A549 (cell line): ENCODE measurements at regions not wholly inside any gene's neighbourhood (a gene's known extent, or its start where the extent isn't known, plus 50 kb on each side); places are given as distances from the start of the nearest gene placed in this dataset.

Source experiments
- ATAC-seq, 2 experiments: fragments of 200-7000 bp in 1 of 2; fragments of >200 bp in 1 of 2; cut with Nextera tagmentation in 1 of 2; cut with Tn5 transposase in 1 of 2; 3 replicates each; pipeline versions ENCODE4 v1.8.0 to v1.9.1; 2018 to 2020; ENCODE audit warnings: mild to moderate bottlenecking in 1 of 2, moderate library complexity in 1 of 2
- CTCF ChIA-PET: fragments of 300-600 bp; sonication (Branson Sonifier 250); formaldehyde crosslinking; extraction: SDS; loops from one replicate; lab custom pipeline; 2021; ENCODE audit warnings: antibody characterized with exemption, inconsistent platforms; lab: Yijun Ruan, JAX
- POLR2A ChIA-PET: fragments of 350-600 bp; formaldehyde crosslinking; extraction: SDS; loops from one replicate; lab custom pipeline; 2021; ENCODE audit warnings: antibody characterized with exemption, inconsistent platforms; lab: Yijun Ruan, JAX
- DNase-seq, 2 experiments: peaks; one replicate each; pipeline versions ENCODE4 v3.0.0 to v3.0.0-alpha.2; 2011 to 2016; ENCODE audit warnings: low read depth in 1 of 2, low spot score in 1 of 2
- FAIRE-seq: peaks from 2 replicates; lab custom pipeline; 2011; peaks lifted over from hg19 to GRCh38; lab: Jason Lieb, UNC
- H3K27ac ChIP-seq, 2 experiments: fragments of >200 bp; sonication (Bioruptor Twin); formaldehyde crosslinking; 3 replicates each; pipeline ENCODE4 v1.5.1; 2016 to 2017
- H3K4me1 ChIP-seq: fragments of >200 bp; sonication (Bioruptor Twin); formaldehyde crosslinking; 3 replicates; pipeline ENCODE4 v1.6.1; 2016
- H3K4me2 ChIP-seq: fragments of >200 bp; sonication (Bioruptor Twin); formaldehyde crosslinking; 3 replicates; pipeline ENCODE4 v1.6.1; 2016
- H3K4me3 ChIP-seq: fragments of >200 bp; sonication (Bioruptor Twin); formaldehyde crosslinking; 3 replicates; pipeline ENCODE4 v1.5.1; 2016
- H3K9me3 ChIP-seq: fragments of >200 bp; sonication (Bioruptor Twin); formaldehyde crosslinking; 3 replicates; pipeline ENCODE4 v1.6.1; 2016
- ATOH8 ChIP-seq: fragments of 250-450 bp; sonication (Bioruptor Pico); IDR thresholded peaks from 2 replicates; pipeline ENCODE4 v1.5.0; 2020; ENCODE audit warnings: low read depth, mild to moderate bottlenecking, moderate library complexity
- BCL3 ChIP-seq: fragments of >200 bp; sonication (Bioruptor Twin); formaldehyde crosslinking; IDR thresholded peaks from 3 replicates; pipeline ENCODE4 v1.6.1; 2016
- CBX8 ChIP-seq: fragments of 200-600 bp; sonication (generic); IDR thresholded peaks from 2 replicates; pipeline ENCODE4 v1.6.1; 2016
- CEBPB ChIP-seq, 2 experiments: fragments of >200 bp in 1 of 2; sonication (Bioruptor Twin) in 1 of 2; formaldehyde crosslinking in 1 of 2; IDR thresholded peaks; 2 replicates each; pipeline ENCODE4 v1.6.1; 2012 to 2016
- CHD2 ChIP-seq: fragments of 150-350 bp; IDR thresholded peaks from 2 replicates; pipeline ENCODE4 v1.6.1; 2014; ENCODE audit warnings: low read length; ENCODE audit not compliant: partially characterized antibody
- EHMT2 ChIP-seq: fragments of 200-600 bp; sonication (generic); IDR thresholded peaks from 2 replicates; pipeline ENCODE4 v1.6.1; 2016; ENCODE audit warnings: antibody characterized with exemption, low read depth, mild to moderate bottlenecking, moderate library complexity
- FOSL2 ChIP-seq, 2 experiments: fragments of 450-650 bp in 1 of 2; fragments of >200 bp in 1 of 2; sonication (Bioruptor Twin) in 1 of 2; formaldehyde crosslinking; IDR thresholded peaks; 2 replicates each; pipeline versions ENCODE4 v1.5.0 to v1.6.1; 2016 to 2020; ENCODE audit warnings: mild to moderate bottlenecking in 1 of 2, moderate library complexity in 1 of 2
- FOXS1 ChIP-seq: fragments of 250-450 bp; sonication (Bioruptor Pico); IDR thresholded peaks from 2 replicates; pipeline ENCODE4 v1.5.0; 2020; ENCODE audit warnings: mild to moderate bottlenecking, moderate library complexity
- HDAC2 ChIP-seq: fragments of 200-600 bp; sonication (generic); IDR thresholded peaks from 2 replicates; pipeline ENCODE4 v1.6.1; 2016
- JUN ChIP-seq, 2 experiments: fragments of >200 bp; sonication (Bioruptor Twin); formaldehyde crosslinking; IDR thresholded peaks; 2 replicates in 1 of 2; 3 replicates in 1 of 2; pipeline ENCODE4 v1.6.1; 2016 to 2017
- NR3C1 ChIP-seq: fragments of >200 bp; sonication (Bioruptor Twin); formaldehyde crosslinking; IDR thresholded peaks from 3 replicates; pipeline ENCODE4 v1.6.1; 2017
- RCOR1 ChIP-seq: fragments of 150-350 bp; IDR thresholded peaks from 2 replicates; pipeline ENCODE4 v1.6.1; 2014; ENCODE audit warnings: antibody characterized with exemption, low read length, low read depth
- ZC3H11A ChIP-seq: fragments of 450-650 bp; IDR thresholded peaks from 2 replicates; pipeline ENCODE4 v1.6.1; 2014; ENCODE audit warnings: antibody characterized with exemption, mild to moderate bottlenecking
- ZNF302 ChIP-seq: fragments of 250-450 bp; sonication (Bioruptor Pico); IDR thresholded peaks from 2 replicates; pipeline ENCODE4 v1.9.0; 2021; ENCODE audit warnings: inconsistent platforms, mild to moderate bottlenecking, moderate library complexity
- WGBS: methylation state at CpG from one replicate; pipeline ENCODE4 v1.1.6; 2017; ENCODE audit errors: missing lambda C conversion rate; 5-methylcytosine and 5-hydroxymethylcytosine counted together
- TF ChIP-seq, protein P1 (sequence below): IDR thresholded peaks from 2 replicates; pipeline ENCODE4 v1.6.1; 2012
- TF ChIP-seq, protein P2 (sequence below): IDR thresholded peaks from 2 replicates; pipeline ENCODE4 v1.6.1; 2012; ENCODE audit warnings: low read depth, borderline replicate concordance

DNA sequence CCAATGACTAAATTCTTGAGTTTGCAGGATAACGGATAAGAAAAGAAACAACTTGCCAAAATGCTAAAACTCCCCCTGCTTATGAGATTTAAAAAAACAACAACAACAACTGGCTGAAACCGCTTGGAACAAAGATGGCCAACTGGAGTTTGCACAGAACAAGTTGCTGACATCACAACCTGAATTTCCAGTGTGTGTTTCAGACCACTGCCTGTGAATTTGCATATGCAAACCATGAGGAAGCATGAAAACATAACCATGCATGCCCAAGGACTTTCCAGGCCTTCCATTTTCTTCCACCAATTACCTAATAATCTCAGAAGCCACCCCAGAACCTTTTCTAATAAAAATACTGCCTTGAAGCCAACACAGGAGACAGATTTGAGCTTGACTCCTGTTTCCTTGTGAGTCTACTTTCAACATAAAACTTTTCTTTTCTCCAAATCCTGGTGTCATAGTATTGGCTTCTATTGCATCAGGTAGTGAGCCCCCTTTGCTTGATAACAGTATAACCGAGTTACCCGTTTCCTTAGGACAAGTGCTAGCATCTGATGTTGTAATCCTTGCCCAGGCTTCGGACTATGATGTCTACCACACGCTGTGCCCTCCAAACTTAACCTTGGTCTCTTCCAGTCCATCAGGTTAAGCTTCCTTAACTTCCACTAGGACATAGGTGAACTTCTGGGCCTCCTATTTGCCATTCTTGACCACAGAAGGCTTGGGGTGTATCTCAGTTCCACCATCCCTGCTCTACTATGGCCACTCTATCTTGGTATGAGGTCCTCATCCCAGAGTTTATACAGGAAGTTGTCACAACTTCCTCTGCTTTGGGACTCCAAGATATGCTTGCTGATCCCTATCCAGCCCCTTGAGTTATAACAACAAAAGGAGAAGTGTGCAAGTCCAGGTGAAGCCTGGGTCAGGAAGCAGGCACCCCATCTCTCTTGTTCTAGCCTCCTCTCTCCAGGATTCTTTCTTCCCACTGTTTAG is 385.5 kb upstream of the INTU start:
- ChIA-PET CTCF (no interaction called here), POLR2A (no interaction called here)
- H3K27ac ChIP-seq = no peak overlapping the region
- no peaks in the 10 kb centered on the region for H3K9me3 ChIP-seq
- H3K4me3 ChIP-seq = no peak overlapping the region
- ATAC-seq (no peak), DNase-seq (no peak), FAIRE-seq (no peak)
- no peak for TF ChIP-seq ATOH8 (CRISPR knock-in tag)
- TF ChIP-seq JUN (IDR thresholded peaks at IDR 0.05) = no peak
- no peak for TF ChIP-seq NR3C1
- TF ChIP-seq ZC3H11A = no peak
- no peak for TF ChIP-seq CHD2
- no peak for TF ChIP-seq RCOR1
- TF ChIP-seq, protein P1, sequence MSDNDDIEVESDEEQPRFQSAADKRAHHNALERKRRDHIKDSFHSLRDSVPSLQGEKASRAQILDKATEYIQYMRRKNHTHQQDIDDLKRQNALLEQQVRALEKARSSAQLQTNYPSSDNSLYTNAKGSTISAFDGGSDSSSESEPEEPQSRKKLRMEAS = no peak
- TF ChIP-seq CBX8 = no peak
- TF ChIP-seq FOSL2 (IDR thresholded peaks at IDR 0.05) = no peak
- TF ChIP-seq FOSL2 (CRISPR knock-in tag; IDR thresholded peaks at IDR 0.05) = no peak
- no peak for TF ChIP-seq BCL3
- TF ChIP-seq EHMT2 = no peak
- no peak overlapping the region for H3K4me2 ChIP-seq
- 9% methylated on average over 6 of the region's 6 CpGs for WGBS
- no peaks in the 10 kb centered on the region for H3K4me1 ChIP-seq

GRCh38 chr4:127249066-127249766 is 383.5 kb upstream of the INTU start:
- WGBS = 18% methylated on average over 3 of the region's 3 CpGs
- Histone ChIP-seq H3K4me3 (no peak overlapping the region), H3K4me1 (no peaks in the 10 kb centered on the region), H3K27ac (no peak overlapping the region), H3K9me3 (no peaks in the 10 kb centered on the region), H3K4me2 (no peak overlapping the region)
- TF ChIP-seq, protein P2, sequence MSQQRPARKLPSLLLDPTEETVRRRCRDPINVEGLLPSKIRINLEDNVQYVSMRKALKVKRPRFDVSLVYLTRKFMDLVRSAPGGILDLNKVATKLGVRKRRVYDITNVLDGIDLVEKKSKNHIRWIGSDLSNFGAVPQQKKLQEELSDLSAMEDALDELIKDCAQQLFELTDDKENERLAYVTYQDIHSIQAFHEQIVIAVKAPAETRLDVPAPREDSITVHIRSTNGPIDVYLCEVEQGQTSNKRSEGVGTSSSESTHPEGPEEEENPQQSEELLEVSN = no peak
- no peak for TF ChIP-seq CBX8
- TF ChIP-seq FOXS1 (CRISPR knock-in tag) = no peak
- POLR2A ChIA-PET = no interaction called here
- no peak for DNase-seq
- CTCF ChIA-PET = no interaction called here
- no peak for ATAC-seq
- FAIRE-seq = no peak

DNA sequence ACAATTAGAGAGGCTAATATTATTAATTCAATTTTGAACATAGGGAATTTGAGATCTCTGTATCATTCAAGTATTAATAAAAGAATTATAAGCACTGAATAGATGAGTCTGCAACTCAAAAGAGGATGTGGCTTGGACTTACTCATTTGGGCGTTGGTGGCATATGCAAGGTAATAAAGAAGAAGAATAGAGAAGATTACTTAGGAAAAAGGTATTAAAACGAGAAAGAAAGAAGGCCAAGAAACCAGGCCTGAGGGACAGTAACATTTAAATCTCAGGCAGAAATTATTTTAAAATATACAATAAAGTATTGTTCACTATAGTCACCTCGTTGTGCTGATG is 383.0 kb upstream of the INTU start:
- Histone ChIP-seq H3K4me3 (no peak overlapping the region), H3K27ac (no peak overlapping the region), H3K4me1 (no peaks in the 10 kb centered on the region), H3K4me2 (no peak overlapping the region), H3K9me3 (no peaks in the 10 kb centered on the region)
- ATAC-seq (no peak), DNase-seq (no peak), FAIRE-seq (no peak)
- TF ChIP-seq ZNF302 (CRISPR knock-in tag) = no peak
- TF ChIP-seq HDAC2 = no peak
- ChIA-PET CTCF (no interaction called here), POLR2A (no interaction called here)
- WGBS = 3% methylated on average over 3 of the region's 3 CpGs

GRCh38 chr4:127250577-127250976 is 382.2 kb upstream of the INTU start:
- ChIA-PET CTCF (no interaction called here), POLR2A (no interaction called here)
- FAIRE-seq = no peak
- TF ChIP-seq BCL3 (no peak), CEBPB (IDR thresholded peaks at IDR 0.05) (no peak)
- no peaks in the 10 kb centered on the region for H3K4me1 ChIP-seq
- DNase-seq = no peak
- H3K4me3 ChIP-seq = no peak overlapping the region
- H3K4me2 ChIP-seq = no peak overlapping the region
- 6% methylated on average over 5 of the region's 5 CpGs for WGBS
- ATAC-seq = no peak
- H3K9me3 ChIP-seq = no peaks in the 10 kb centered on the region
- H3K27ac ChIP-seq = no peak overlapping the region
